A204.1 (cell line): ENCODE measurements at regions not wholly inside any gene's neighbourhood (a gene's known extent, or its start where the extent isn't known, plus 50 kb on each side); places are given as distances from the start of the nearest gene placed in this dataset.

Source experiments
- FAIRE-seq: peaks from 2 replicates; lab custom pipeline; 2012; peaks lifted over from hg19 to GRCh38; lab: Jason Lieb, UNC

- no peak for FAIRE-seq
Measured at GRCh38 chr2:128380061-128380889, 61.6 kb upstream of the HS6ST1 start.

GRCh38 chr2:128380961-128381938 lies 62.6 kb upstream of the HS6ST1 start:
- FAIRE-seq: no peak

- FAIRE-seq: no peak
Measured at GRCh38 chr2:128384446-128384845, 65.8 kb upstream of the HS6ST1 start.

DNA sequence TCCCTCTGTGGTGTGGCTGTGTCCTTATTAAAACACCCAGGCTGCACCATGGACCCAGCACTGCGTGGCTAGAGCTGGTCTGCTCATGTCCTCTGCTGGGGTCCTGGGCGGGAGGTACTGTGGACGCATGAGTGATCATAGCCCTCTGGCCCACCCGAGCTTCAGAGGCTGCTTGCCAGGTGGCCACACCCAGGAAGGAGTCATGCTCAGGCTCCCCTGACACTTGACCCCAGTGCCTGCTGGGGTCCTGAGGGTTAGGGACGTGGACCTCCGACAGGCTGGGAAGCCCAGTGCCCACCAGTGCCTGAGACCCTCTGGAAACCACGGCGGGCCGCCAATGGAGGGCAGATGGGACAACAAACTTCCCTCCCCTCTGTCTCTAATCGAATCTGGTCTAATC lies 66.3 kb upstream of the HS6ST1 start:
- no peak for FAIRE-seq

- FAIRE-seq: no peak
Measured at GRCh38 chr2:128385365-128385764, 66.7 kb upstream of the HS6ST1 start.

- no peak for FAIRE-seq
Measured at GRCh38 chr2:128386066-128386465, 67.4 kb upstream of the HS6ST1 start.

DNA sequence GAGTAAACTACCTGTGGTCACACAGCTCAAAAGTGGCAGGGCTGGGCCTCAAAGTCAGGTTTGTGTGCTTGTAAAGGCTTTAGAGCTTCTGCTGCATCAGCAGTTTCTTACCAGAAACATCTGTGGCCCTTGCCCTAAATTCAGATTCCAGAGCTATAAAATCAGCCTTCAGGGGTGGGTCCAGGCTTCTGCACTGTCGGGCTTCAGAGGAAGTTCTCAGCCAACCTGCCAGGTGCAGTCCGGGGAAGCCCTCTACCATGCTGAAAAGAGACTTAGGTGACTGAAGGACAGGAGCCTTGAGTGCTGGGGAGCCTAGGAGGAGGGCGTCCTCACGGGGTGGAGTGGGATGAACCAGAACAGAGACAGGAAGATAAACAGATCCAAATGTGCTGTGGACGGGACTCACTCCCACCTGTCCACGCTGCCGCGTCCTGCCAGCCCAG lies 69.9 kb upstream of the HS6ST1 start:
- FAIRE-seq: no peak

DNA sequence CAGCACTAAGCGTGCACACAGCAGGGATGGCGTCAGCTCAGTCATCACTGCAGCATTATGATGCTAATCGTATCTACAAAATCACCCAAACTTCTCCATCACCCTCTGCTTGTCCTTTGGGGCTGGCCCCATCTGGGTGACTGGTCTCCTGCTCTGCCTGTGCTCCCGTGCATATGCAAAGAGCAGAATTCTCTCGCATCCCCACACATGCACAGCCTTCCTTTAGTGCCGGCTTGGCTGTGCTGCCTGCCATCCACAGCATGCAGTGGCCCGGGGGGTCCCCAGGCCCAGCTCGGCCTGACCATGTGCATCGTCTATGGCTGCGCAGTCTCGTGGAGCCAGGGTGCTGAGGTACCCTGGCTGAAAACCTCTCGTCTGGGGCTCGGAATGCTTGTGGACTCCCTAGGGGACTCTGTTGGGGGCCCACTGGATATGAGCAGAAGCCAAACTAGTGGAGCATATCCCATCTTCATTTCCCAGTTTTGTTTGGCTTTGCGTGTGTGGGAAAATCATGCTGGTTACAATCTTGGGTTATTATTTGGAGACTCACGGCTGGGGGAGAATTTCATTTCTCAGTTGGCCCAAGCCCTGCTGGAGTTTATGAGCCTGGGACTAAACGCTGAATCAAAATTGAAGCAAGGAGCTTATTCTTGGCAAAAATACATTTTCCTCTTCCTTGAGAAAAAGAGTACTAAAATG lies 70.9 kb upstream of the HS6ST1 start:
- no peak for FAIRE-seq

DNA sequence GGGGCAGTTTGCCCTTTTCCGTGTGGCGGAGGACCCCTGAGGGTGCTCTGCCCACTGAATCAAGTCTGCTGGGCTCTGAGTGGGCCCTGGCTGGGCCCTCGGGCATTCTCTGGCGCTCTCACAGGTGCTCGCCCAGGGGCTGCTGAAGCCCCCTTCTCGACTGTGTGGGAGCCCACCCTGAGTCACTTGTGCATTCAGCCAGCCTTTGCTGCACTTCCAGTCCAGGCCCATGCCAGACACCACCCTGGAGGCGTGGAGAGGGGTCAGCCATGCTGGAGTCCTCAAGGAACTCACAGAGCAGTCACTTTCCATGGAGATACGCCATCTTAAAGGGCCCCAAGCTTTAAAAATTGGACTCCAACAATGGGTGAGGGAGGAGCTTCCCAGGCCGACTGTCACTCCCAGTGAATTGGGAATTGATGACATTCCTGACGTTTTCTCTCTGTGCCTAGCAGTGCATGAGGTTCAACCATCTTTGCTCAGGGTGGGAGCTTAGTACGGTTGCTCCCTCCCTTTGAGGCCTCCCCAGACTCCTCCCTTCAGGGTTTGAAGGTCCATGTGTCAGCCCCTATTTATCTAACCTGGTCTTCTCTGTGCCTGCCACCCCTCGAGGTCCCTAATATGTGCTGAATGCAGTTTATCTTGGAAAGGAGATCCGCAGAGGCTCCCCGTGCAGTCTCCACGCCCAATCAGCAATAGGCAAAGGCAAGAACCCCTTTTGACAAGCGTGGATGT lies 71.8 kb upstream of the HS6ST1 start:
- FAIRE-seq: no peak

DNA sequence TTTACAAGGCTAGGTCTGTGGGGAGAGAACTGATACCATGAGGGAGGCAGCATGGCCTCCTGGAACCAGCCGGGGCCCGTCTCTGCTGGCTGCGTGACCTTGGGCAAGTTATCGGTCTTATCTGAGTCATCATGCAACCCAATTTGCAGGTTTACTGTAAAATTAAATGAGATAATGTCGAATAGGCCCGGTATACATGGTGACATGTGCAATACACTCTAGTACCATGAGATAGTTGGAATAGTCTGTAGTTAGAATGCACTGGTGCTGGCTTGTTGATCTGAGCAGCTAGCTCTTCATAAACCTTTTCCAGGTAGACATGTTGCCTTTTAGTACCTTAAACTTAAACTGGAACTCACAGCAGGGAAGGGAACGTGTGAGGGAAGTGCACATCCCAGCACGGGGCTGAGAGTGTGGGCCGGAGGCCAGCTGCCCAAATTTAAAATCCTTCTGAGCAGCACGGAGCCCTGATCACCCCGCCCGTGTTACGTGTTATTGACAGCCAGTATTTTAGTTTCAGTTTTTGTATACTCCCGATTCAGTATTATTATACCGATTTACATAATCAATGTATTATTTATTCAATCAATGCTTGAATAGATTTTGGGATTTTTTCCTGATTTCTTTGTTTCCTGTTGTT lies 72.4 kb upstream of the HS6ST1 start:
- FAIRE-seq: no peak

DNA sequence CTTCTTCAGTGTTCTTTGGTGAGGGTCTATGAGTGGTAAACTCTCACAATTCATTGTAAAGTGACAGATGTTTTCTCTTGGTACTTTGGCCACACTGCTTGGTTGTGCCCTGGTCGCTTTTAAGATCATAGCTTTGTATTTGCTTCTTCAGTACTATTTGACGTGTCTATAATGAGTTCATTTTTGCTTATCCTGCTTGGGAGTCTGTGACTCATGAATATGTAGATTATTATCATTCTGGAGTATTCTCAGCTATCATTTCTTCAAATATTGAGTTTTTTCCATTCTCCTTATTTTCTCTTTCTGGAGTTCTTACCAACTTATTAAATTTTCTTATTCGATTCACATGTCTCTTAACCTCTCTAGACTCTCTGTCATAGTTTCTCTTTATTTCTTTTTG lies 73.0 kb upstream of the HS6ST1 start:
- FAIRE-seq: no peak

- FAIRE-seq: no peak
Measured at GRCh38 chr2:128392207-128392606, 73.5 kb upstream of the HS6ST1 start.

GRCh38 chr2:128394007-128394730 lies 75.5 kb upstream of the HS6ST1 start:
- FAIRE-seq: no peak

- FAIRE-seq: no peak
Measured at GRCh38 chr2:128395196-128395595, 76.5 kb upstream of the HS6ST1 start.

- no peak for FAIRE-seq
Measured at GRCh38 chr2:128395640-128396499, 77.2 kb upstream of the HS6ST1 start.

GRCh38 chr2:128396500-128396891 lies 77.8 kb upstream of the HS6ST1 start:
- no peak for FAIRE-seq

- FAIRE-seq: peak; percentile 9
Measured at GRCh38 chr2:128396946-128397345, 78.3 kb upstream of the HS6ST1 start.

DNA sequence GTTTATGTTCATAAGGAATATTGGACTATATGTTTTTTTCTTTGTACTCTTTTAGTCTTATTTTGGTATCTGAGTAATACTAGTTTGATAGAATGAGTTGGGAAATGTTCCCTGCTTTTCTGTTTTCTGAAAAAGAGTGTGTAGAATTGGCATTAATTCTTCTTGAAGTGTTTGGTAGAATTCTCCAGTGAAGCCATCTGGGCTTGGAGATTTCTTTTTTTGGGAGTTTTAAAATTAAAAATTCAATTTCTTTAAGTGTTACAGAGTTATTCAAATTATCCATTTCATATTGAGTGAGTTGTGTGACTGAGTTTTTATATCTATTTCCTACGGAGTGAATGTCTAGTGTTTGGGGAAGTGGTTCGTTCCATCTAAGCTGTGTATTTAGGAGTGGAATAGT lies 80.6 kb upstream of the HS6ST1 start:
- FAIRE-seq: no peak

DNA sequence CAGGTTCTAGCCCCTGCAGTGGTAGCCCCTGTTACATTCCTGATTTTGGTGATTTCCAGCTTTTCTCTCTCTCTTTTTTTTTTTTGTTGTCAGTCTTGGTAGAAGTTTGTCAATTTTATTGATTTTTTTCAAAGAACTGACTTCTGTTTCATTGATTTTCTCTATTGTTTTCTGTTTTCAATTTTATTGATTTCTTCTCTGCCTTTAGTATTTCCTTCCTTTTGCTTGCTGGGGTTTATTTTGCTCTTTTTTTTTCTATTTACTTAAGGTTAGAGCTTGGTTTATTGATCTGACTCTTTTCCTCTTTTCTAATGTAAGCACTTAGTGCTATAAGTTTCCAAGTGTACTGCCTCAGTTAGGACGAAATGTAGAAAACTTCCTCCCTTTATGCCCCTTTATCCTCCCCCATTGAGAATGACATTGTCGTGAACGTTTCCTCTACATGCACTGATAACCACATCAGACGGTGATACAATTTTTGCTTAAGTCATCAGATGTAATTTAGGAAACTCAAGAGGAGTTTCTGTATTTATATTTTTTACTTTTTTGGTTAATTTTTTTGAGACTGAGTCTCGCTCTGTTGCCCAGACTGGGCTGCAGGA lies 81.1 kb upstream of the HS6ST1 start:
- no peak for FAIRE-seq
